ENCODE measurements at regions not wholly inside any gene's neighbourhood (a gene's known extent, or its start where the extent isn't known, plus 50 kb on each side); places are given as distances from the start of the nearest gene placed in this dataset.
"Not testable (repeated sequence)": the region's sequence is repeated elsewhere in the genome, so short reads cannot be mapped to it uniquely, and the experiment has no call there.

DNA sequence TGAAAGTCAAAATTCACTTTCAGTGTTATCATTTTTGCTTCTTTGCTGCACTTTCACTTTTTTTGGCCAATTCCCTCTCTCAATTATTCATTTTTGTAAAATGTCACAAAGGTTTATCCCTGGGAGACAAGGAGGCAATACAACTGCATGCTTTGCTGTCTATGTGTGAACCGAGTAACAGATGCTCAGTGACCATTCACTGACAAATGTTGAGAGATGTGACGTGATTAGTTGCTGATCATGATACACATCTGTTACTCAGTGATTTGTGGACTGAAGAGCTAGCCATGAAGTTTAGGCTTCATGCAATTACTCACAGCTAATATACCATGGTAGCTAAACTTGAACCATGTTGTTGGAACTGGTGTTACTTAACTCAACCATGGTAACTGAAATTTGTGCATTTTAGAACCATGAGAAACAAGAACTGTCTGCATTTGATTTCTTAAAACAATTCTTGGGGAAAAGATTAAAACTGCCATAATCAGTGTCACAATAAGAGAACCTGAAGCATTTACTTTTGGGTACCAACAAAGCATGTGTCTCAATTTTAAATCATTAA lies 86.8 kb upstream of the BTG1 start:
- TF ChIP-seq EZH2 (IDR thresholded peaks at IDR 0.05); YY1 (IDR thresholded peaks at IDR 0.05; ENCODE audit: extremely low read depth, insufficient replicate concordance, low read depth, low read length); POLR2A (IDR thresholded peaks at IDR 0.05; ENCODE audit: borderline replicate concordance, extremely low read depth, insufficient read depth, insufficient read length); POLR2AphosphoS5 (IDR thresholded peaks at IDR 0.05; ENCODE audit: low read depth, low read length); CEBPB (IDR thresholded peaks at IDR 0.05; ENCODE audit: low read depth): not testable (repeated sequence)
- TF ChIP-seq, protein P1, sequence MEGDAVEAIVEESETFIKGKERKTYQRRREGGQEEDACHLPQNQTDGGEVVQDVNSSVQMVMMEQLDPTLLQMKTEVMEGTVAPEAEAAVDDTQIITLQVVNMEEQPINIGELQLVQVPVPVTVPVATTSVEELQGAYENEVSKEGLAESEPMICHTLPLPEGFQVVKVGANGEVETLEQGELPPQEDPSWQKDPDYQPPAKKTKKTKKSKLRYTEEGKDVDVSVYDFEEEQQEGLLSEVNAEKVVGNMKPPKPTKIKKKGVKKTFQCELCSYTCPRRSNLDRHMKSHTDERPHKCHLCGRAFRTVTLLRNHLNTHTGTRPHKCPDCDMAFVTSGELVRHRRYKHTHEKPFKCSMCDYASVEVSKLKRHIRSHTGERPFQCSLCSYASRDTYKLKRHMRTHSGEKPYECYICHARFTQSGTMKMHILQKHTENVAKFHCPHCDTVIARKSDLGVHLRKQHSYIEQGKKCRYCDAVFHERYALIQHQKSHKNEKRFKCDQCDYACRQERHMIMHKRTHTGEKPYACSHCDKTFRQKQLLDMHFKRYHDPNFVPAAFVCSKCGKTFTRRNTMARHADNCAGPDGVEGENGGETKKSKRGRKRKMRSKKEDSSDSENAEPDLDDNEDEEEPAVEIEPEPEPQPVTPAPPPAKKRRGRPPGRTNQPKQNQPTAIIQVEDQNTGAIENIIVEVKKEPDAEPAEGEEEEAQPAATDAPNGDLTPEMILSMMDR (IDR thresholded peaks at IDR 0.05 in 2 of 3, conservative IDR thresholded peaks at IDR 0.05 in 1 of 3; ENCODE audit: borderline replicate concordance in 1 of 3, insufficient read depth in 1 of 3, low read depth in 2 of 3, low read length in 2 of 3), result not testable (repeated sequence)

Data from HCT116 (cell line).